Hepatocyte (in vitro differentiated cells): ENCODE measurements at regions not wholly inside any gene's neighbourhood (a gene's known extent, or its start where the extent isn't known, plus 50 kb on each side); places are given as distances from the start of the nearest gene placed in this dataset.
A peak's percentile ranks its signal among the peaks of the same experiment; 100 is the strongest.

ENCODE experiments used
- DNase-seq: peaks from one replicate; pipeline ENCODE4 v3.0.0-alpha.2; 2016; ENCODE audit warnings: low spot score
- H2AFZ ChIP-seq: fragments of 200-600 bp; sonication (generic); 2 replicates; pipeline ENCODE4 v1.6.0; 2016; ENCODE audit warnings: antibody characterized with exemption, mild to moderate bottlenecking
- H3K27ac ChIP-seq: fragments of 200-600 bp; sonication (generic); 2 replicates; pipeline ENCODE4 v1.5.1; 2016; ENCODE audit warnings: mild to moderate bottlenecking
- H3K27me3 ChIP-seq: fragments of 200-600 bp; sonication (generic); 2 replicates; pipeline ENCODE4 v1.6.1; 2016
- H3K36me3 ChIP-seq: fragments of 200-600 bp; sonication (generic); replicated peaks from 2 replicates; pipeline ENCODE4 v1.5.1; 2016; ENCODE audit warnings: low read depth; ENCODE audit not compliant: insufficient read depth
- H3K4me1 ChIP-seq: fragments of 200-600 bp; sonication (generic); 2 replicates; pipeline ENCODE4 v1.5.1; 2016; ENCODE audit warnings: mild to moderate bottlenecking, moderate library complexity; ENCODE audit not compliant: insufficient read depth
- H3K4me2 ChIP-seq: fragments of 200-600 bp; sonication (generic); 2 replicates; pipeline ENCODE4 v1.6.0; 2016
- H3K4me3 ChIP-seq: fragments of 200-600 bp; sonication (generic); 2 replicates; pipeline ENCODE4 v1.5.1; 2016; ENCODE audit warnings: mild to moderate bottlenecking
- H3K79me2 ChIP-seq: fragments of 200-600 bp; sonication (generic); 2 replicates; pipeline ENCODE4 v1.6.0; 2017; ENCODE audit warnings: mild to moderate bottlenecking
- H3K9me2 ChIP-seq: fragments of 200-600 bp; sonication (generic); replicated peaks from 2 replicates; pipeline ENCODE4 v1.6.0; 2017; ENCODE audit warnings: mild to moderate bottlenecking; ENCODE audit not compliant: insufficient read depth
- H3K9me3 ChIP-seq: fragments of 200-600 bp; sonication (generic); 2 replicates; pipeline ENCODE4 v1.5.1; 2016; ENCODE audit warnings: low read depth, mild to moderate bottlenecking
- H4K20me1 ChIP-seq: fragments of 200-600 bp; sonication (generic); 2 replicates; pipeline ENCODE4 v1.6.0; 2016; ENCODE audit warnings: mild to moderate bottlenecking; ENCODE audit not compliant: insufficient read depth, poor library complexity, severe bottlenecking
- CTCF ChIP-seq: fragments of 200-600 bp; sonication (generic); IDR thresholded peaks from 2 replicates; pipeline ENCODE4 v1.5.1; 2016; ENCODE audit warnings: antibody characterized with exemption, mild to moderate bottlenecking; ENCODE audit not compliant: poor library complexity
- EZH2 ChIP-seq: fragments of 200-600 bp; sonication (generic); IDR thresholded peaks from 2 replicates; pipeline ENCODE4 v1.6.1; 2016; ENCODE audit warnings: antibody characterized with exemption, mild to moderate bottlenecking, borderline replicate concordance
- EZH2phosphoT487 ChIP-seq: fragments of 200-600 bp; sonication (generic); IDR thresholded peaks from one replicate; pipeline ENCODE4 v1.6.1; 2018; ENCODE audit warnings: antibody characterized with exemption, mild to moderate bottlenecking, low read depth, moderate library complexity; ENCODE audit not compliant: unreplicated experiment, severe bottlenecking
- WGBS: methylation state at CpG from one replicate; pipeline ENCODE4 v1.1.6; 2016; ENCODE audit warnings: low lambda C conversion rate; ENCODE audit errors: missing lambda C conversion rate; 5-methylcytosine and 5-hydroxymethylcytosine counted together

- H4K20me1 ChIP-seq: no peaks in the 10 kb centered on the region
- no peak overlapping the region for H2AFZ ChIP-seq
- no peaks in the 10 kb centered on the region for H3K9me2 ChIP-seq
- no peaks in the 10 kb centered on the region for H3K27me3 ChIP-seq
- peak; percentile 89 for DNase-seq
- no peaks in the 10 kb centered on the region for H3K36me3 ChIP-seq
- no peaks in the 10 kb centered on the region for H3K9me3 ChIP-seq
- peaks cover 13% of the 10 kb centered on the region for H3K4me1 ChIP-seq
- H3K79me2 ChIP-seq: no peaks in the 10 kb centered on the region
- 11% methylated on average over 5 of the region's 5 CpGs for WGBS
- no peak overlapping the region for H3K4me3 ChIP-seq
- no peak overlapping the region for H3K4me2 ChIP-seq
- TF ChIP-seq EZH2 (no peak), EZH2phosphoT487 (no peak), CTCF (peak; percentile 96)
- H3K27ac ChIP-seq: peak overlapping the region; percentile 8
Observed at GRCh38 chr14:53539489-53540126, 386.5 kb upstream of the DDHD1 start.

- Histone ChIP-seq H3K9me2 (no peaks in the 10 kb centered on the region), H3K79me2 (no peaks in the 10 kb centered on the region), H3K9me3 (no peaks in the 10 kb centered on the region), H4K20me1 (no peaks in the 10 kb centered on the region), H3K36me3 (no peaks in the 10 kb centered on the region), H3K4me1 (peaks cover 13% of the 10 kb centered on the region), H3K27ac (peak overlapping the region; percentile 71), H3K4me3 (no peak overlapping the region), H3K27me3 (no peaks in the 10 kb centered on the region), H2AFZ (no peak overlapping the region), H3K4me2 (no peak overlapping the region)
- WGBS: 46% methylated on average over 2 of the region's 2 CpGs
- peak; percentile 23 for DNase-seq
- TF ChIP-seq EZH2 (no peak), CTCF (no peak)
Observed at GRCh38 chr14:53538316-53538881, 385.3 kb upstream of the DDHD1 start.

GRCh38 chr14:53537422-53538315, 384.5 kb upstream of the DDHD1 start:
- H3K27me3 ChIP-seq: no peaks in the 10 kb centered on the region
- no peak overlapping the region for H3K4me3 ChIP-seq
- peak overlapping the region; percentile 71 for H3K27ac ChIP-seq
- H3K4me2 ChIP-seq: peak overlapping the region; percentile 7
- no peaks in the 10 kb centered on the region for H3K9me2 ChIP-seq
- H3K36me3 ChIP-seq: no peaks in the 10 kb centered on the region
- H3K79me2 ChIP-seq: no peaks in the 10 kb centered on the region
- no peaks in the 10 kb centered on the region for H4K20me1 ChIP-seq
- peaks cover 16% of the 10 kb centered on the region for H3K4me1 ChIP-seq
- WGBS: 55% methylated on average over 5 of the region's 5 CpGs
- DNase-seq: peak; percentile 27
- H3K9me3 ChIP-seq: no peaks in the 10 kb centered on the region
- H2AFZ ChIP-seq: no peak overlapping the region
- TF ChIP-seq CTCF: peak; percentile 35
- no peak for TF ChIP-seq EZH2phosphoT487
